ENCODE measurements at regions not wholly inside any gene's neighbourhood (a gene's known extent, or its start where the extent isn't known, plus 50 kb on each side); places are given as distances from the start of the nearest gene placed in this dataset.

- Histone ChIP-seq H3K4me1 (ENCODE audit: control insufficient read depth, insufficient read depth, low read length) (no peaks in the 10 kb centered on the region), H3K4me3 (no peak overlapping the region), H3K9ac (ENCODE audit: control insufficient read depth, insufficient read depth, low read length) (no peak overlapping the region), H3K4me2 (ENCODE audit: control insufficient read depth, insufficient read depth) (no peak overlapping the region), H2AFZ (ENCODE audit: control insufficient read depth, low read depth, low read length) (no peak overlapping the region), H3K27me3 (replicated peaks in 1 of 2; ENCODE audit: control insufficient read depth in 2 of 2, insufficient read depth in 2 of 2, low read length in 1 of 2) (no peaks in the 10 kb centered on the region), H3K9me3 (replicated peaks; ENCODE audit: control insufficient read depth, insufficient read depth, low read length) (no peaks in the 10 kb centered on the region), H4K20me1 (ENCODE audit: control insufficient read depth, insufficient read depth) (no peaks in the 10 kb centered on the region), H3K27ac (ENCODE audit: control insufficient read depth, insufficient read depth) (no peak overlapping the region), H3K36me3 (ENCODE audit: control insufficient read depth in 2 of 2, insufficient read depth in 2 of 2, low read length in 1 of 2) (no peaks in the 10 kb centered on the region), H3K79me2 (ENCODE audit: control insufficient read depth, insufficient read depth, low read length) (no peaks in the 10 kb centered on the region)
- SMC1A ChIA-PET (ENCODE audit: uncharacterized antibody, unreplicated experiment): no interaction called here
- intact Hi-C loops (cut with micrococcal nuclease; ENCODE audit: unreplicated experiment): no loop called here
- POLR2A ChIA-PET: no interaction called here
- no TSS peak for BruUV-seq (replicated peaks)
- CTCF ChIA-PET: interaction anchor here (1.4 kb wide), 1 partner anchor 13 kb away, joined by 5 read pairs; no protein-coding TSS in a partner anchor
- RAD21 ChIA-PET (ENCODE audit: unreplicated experiment): no interaction called here
- no peak for ATAC-seq
- no peak for FAIRE-seq
- TF ChIP-seq BCL3 (IDR thresholded peaks at IDR 0.05; ENCODE audit: borderline replicate concordance, insufficient read depth, low read depth, low read length, poor library complexity, severe bottlenecking): no peak
- no peak for TF ChIP-seq YY1 (IDR thresholded peaks at IDR 0.05; ENCODE audit: low read depth, low read length)
- no peak for TF ChIP-seq NRF1 (conservative IDR thresholded peaks at IDR 0.05; ENCODE audit: low read depth, low read length)
- TF ChIP-seq E4F1 (IDR thresholded peaks at IDR 0.05; ENCODE audit: borderline replicate concordance, partially characterized antibody): no peak
- TF ChIP-seq USF2 (IDR thresholded peaks at IDR 0.05; ENCODE audit: borderline replicate concordance, low read depth, low read length): no peak
- TF ChIP-seq IKZF2 (IDR thresholded peaks at IDR 0.05): no peak
- DNase-seq (ENCODE audit: low read depth, low spot score): no peak
- in situ Hi-C loops (cut with MboI): no loop called here
These were observed 189.4 kb upstream of the DMRTA1 start for GRCh38 chr9:22257026-22257816.
